ENCODE measurements at regions not wholly inside any gene's neighbourhood (a gene's known extent, or its start where the extent isn't known, plus 50 kb on each side); places are given as distances from the start of the nearest gene placed in this dataset.
"Not testable (repeated sequence)": the region's sequence is repeated elsewhere in the genome, so short reads cannot be mapped to it uniquely, and the experiment has no call there.

DNA sequence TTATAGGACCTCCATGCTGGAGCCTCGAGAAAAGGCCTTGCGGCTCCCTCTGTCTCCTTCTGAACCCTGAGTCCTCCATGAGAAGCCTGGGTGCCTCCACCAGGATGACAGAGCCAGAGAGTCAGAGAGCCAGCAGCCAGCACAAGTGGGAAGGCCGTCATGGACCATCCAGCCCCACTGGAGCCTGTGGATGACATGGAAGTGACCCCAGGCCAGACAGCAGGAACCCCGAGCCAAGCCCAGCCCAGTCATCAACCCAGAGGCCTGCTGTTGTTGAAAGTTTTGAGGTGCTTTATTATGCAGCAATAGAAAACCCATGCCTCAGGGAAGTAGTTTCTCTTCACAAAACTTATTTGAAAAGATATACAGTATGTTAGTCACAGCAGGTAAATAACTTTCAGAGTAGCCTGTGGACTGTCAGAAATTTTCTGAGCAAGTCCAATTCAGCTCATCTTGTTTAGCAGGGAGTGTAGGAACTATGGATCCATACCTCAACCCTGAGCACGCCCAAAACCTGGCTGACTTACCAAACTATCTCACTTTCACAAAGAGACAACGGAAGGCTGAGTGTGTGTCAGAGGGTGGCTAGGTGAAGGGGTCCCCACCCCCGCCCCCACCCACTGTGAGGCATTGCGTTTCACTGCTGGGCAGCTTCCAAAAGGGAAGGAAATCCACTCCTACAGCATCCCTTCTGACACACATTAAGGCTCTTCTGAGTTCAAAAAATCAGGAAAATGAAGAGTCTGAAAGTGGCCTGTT, 79.9 kb upstream of the NDUFV2 start:
- H3K27me3 ChIP-seq = no peaks in the 10 kb centered on the region
- no peak overlapping the region for H3K4me3 ChIP-seq
- TF ChIP-seq POLR2A (IDR thresholded peaks at IDR 0.05) (no peak), POLR2AphosphoS5 (IDR thresholded peaks at IDR 0.05) (no peak), EP300 (IDR thresholded peaks at IDR 0.05) (no peak)
- TF ChIP-seq, protein P1, sequence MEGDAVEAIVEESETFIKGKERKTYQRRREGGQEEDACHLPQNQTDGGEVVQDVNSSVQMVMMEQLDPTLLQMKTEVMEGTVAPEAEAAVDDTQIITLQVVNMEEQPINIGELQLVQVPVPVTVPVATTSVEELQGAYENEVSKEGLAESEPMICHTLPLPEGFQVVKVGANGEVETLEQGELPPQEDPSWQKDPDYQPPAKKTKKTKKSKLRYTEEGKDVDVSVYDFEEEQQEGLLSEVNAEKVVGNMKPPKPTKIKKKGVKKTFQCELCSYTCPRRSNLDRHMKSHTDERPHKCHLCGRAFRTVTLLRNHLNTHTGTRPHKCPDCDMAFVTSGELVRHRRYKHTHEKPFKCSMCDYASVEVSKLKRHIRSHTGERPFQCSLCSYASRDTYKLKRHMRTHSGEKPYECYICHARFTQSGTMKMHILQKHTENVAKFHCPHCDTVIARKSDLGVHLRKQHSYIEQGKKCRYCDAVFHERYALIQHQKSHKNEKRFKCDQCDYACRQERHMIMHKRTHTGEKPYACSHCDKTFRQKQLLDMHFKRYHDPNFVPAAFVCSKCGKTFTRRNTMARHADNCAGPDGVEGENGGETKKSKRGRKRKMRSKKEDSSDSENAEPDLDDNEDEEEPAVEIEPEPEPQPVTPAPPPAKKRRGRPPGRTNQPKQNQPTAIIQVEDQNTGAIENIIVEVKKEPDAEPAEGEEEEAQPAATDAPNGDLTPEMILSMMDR (IDR thresholded peaks at IDR 0.05) = no peak
- H3K4me1 ChIP-seq = peaks cover 0 to 4% (median 0%) of the 10 kb centered on the region in 4 donors
- no peaks in the 10 kb centered on the region for H3K9me3 ChIP-seq
- 67 to 70% methylated on average over 7 to 8 of the region's 8 CpGs for WGBS, 2 donors
- H3K27ac ChIP-seq = no peak overlapping the region
- DNase-seq (peak in 1 of 2 donors; percentile 23), ATAC-seq (ENCODE audit: low FRiP score in 2 of 2) (no peak)
- no peaks in the 10 kb centered on the region for H3K36me3 ChIP-seq

- not testable (repeated sequence) for H3K27me3 ChIP-seq; H3K4me1 ChIP-seq; H3K27ac ChIP-seq; H3K4me3 ChIP-seq; H3K9me3 ChIP-seq; ATAC-seq (ENCODE audit: low FRiP score in 2 of 2); H3K36me3 ChIP-seq
- DNase-seq = peak in 1 of 2 donors; percentile 54
- 98 to 99% methylated on average over 12 to 14 of the region's 18 CpGs for WGBS, 2 donors
Measured at GRCh38 chr18:9024031-9024646, 78.4 kb upstream of the NDUFV2 start.

GRCh38 chr18:9025091-9025838, 77.2 kb upstream of the NDUFV2 start:
- H3K4me1 ChIP-seq = no peaks in the 10 kb centered on the region
- H3K27ac ChIP-seq = no peak overlapping the region
- H3K36me3 ChIP-seq = no peaks in the 10 kb centered on the region
- H3K9me3 ChIP-seq = no peaks in the 10 kb centered on the region
- DNase-seq = no peak
- no peak for ATAC-seq (ENCODE audit: low FRiP score in 2 of 2)
- 55 to 68% methylated on average over 4 of the region's 4 CpGs for WGBS, 2 donors
- TF ChIP-seq POLR2AphosphoS5 (IDR thresholded peaks at IDR 0.05) = no peak
- TF ChIP-seq POLR2A (IDR thresholded peaks at IDR 0.05) = no peak
- TF ChIP-seq EP300 (IDR thresholded peaks at IDR 0.05) = no peak
- TF ChIP-seq, protein P1 (IDR thresholded peaks at IDR 0.05) = no peak
- no peak overlapping the region for H3K4me3 ChIP-seq
- H3K27me3 ChIP-seq = no peaks in the 10 kb centered on the region

DNA sequence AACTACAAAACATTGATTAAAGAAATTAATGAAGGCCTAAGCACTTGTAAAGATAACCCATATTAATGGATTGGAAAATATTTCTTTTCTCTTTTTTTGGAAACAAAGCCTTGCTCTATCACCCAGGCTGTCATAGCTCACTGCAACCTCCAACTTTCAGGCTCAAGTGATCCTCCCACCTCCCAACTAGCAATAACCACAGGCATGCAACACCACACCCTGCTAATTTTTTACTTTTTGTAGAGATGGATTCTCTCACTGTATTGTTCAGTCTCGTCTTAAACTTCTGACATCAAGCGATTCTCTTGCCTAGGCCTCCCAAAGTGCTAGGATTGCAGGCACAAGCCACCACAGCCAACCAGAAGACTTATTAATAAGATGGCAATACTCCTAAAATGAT, 73.4 kb upstream of the NDUFV2 start:
- H3K27me3 ChIP-seq = no peaks in the 10 kb centered on the region
- peak in 1 of 2 donors; percentile 65 for ATAC-seq (ENCODE audit: low FRiP score in 2 of 2)
- H3K36me3 ChIP-seq = no peaks in the 10 kb centered on the region
- 97 to 100% methylated on average over 2 of the region's 2 CpGs for WGBS, 2 donors
- no peak overlapping the region for H3K27ac ChIP-seq
- H3K9me3 ChIP-seq = no peaks in the 10 kb centered on the region
- TF ChIP-seq POLR2A (IDR thresholded peaks at IDR 0.05) = no peak
- TF ChIP-seq, protein P1 (IDR thresholded peaks at IDR 0.05) = no peak
- no peak for TF ChIP-seq EP300 (IDR thresholded peaks at IDR 0.05)
- no peak for TF ChIP-seq POLR2AphosphoS5 (IDR thresholded peaks at IDR 0.05)
- no peak for DNase-seq
- no peak overlapping the region for H3K4me3 ChIP-seq
- H3K4me1 ChIP-seq = no peaks in the 10 kb centered on the region

DNA sequence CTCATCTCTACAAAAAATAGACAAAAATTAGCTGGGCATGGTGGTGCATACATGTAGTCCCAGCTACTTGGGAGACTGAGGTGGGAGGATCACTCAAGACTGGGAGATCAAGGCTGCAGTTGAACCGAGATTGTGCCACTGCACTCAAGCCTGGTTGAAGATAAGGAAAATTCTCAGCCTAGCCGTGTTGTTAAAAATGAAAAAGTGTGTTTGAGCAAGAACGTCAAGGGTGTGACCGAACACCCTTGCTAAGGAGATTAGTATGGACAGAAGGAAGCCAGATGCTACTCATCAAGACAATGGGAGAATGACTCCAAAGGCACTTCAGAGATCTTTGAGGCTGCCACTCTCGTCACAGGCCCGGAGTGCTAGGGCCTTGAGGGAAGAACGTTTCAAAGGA, 70.0 kb upstream of the NDUFV2 start:
- TF ChIP-seq POLR2AphosphoS5 (IDR thresholded peaks at IDR 0.05) (no peak), EP300 (IDR thresholded peaks at IDR 0.05) (no peak), POLR2A (IDR thresholded peaks at IDR 0.05) (no peak)
- TF ChIP-seq, protein P1 (IDR thresholded peaks at IDR 0.05) = no peak
- Histone ChIP-seq H3K4me3 (no peak overlapping the region), H3K9me3 (no peaks in the 10 kb centered on the region), H3K4me1 (no peaks in the 10 kb centered on the region), H3K27me3 (no peaks in the 10 kb centered on the region), H3K27ac (no peak overlapping the region), H3K36me3 (no peaks in the 10 kb centered on the region)
- 75 to 82% methylated on average over 7 of the region's 7 CpGs for WGBS, 2 donors
- DNase-seq (no peak), ATAC-seq (ENCODE audit: low FRiP score in 2 of 2) (no peak)
